Neural cell (in vitro differentiated cells): ENCODE measurements at regions not wholly inside any gene's neighbourhood (a gene's known extent, or its start where the extent isn't known, plus 50 kb on each side); places are given as distances from the start of the nearest gene placed in this dataset.

Experiments
- H2AFZ ChIP-seq: fragments of 200-600, 300-800 bp; sonication (generic), shearing (Covaris generic); 2 replicates; pipeline ENCODE4 v1.6.0; 2014; ENCODE audit warnings: low read depth, mild to moderate bottlenecking, antibody characterized with exemption, low read length, moderate library complexity
- H3F3A ChIP-seq: fragments of 200-600 bp; shearing (Covaris generic); 2 replicates; pipeline ENCODE4 v1.6.1; 2016; ENCODE audit warnings: mild to moderate bottlenecking, moderate library complexity, mixed read lengths, antibody characterized with exemption, low read length; ENCODE audit not compliant: insufficient read depth, poor library complexity, severe bottlenecking
- H3K27ac ChIP-seq: fragments of 200-600, 300-800 bp; sonication (generic), shearing (Covaris generic); 2 replicates; pipeline ENCODE4 v1.5.1; 2014; ENCODE audit warnings: mild to moderate bottlenecking, low read length, moderate library complexity
- H3K27me3 ChIP-seq: fragments of 300-800, 200-600 bp; sonication (generic), shearing (Covaris generic); 2 replicates; pipeline ENCODE4 v1.6.0; 2014; ENCODE audit warnings: mild to moderate bottlenecking, low read depth, low read length, moderate library complexity; ENCODE audit not compliant: insufficient read depth
- H3K36me3 ChIP-seq: fragments of 300-800, 200-600 bp; sonication (generic), shearing (Covaris generic); 2 replicates; pipeline ENCODE4 v1.5.1; 2014; ENCODE audit warnings: mild to moderate bottlenecking, antibody characterized with exemption, low read length, moderate library complexity; ENCODE audit not compliant: insufficient read depth
- H3K4me2 ChIP-seq: fragments of 300-800, 200-600 bp; sonication (generic), shearing (Covaris generic); 2 replicates; pipeline ENCODE4 v1.6.0; 2014; ENCODE audit warnings: mild to moderate bottlenecking, low read length
- H3K4me3 ChIP-seq: fragments of 300-800, 200-600 bp; sonication (generic), shearing (Covaris generic); 2 replicates; pipeline ENCODE4 v1.5.1; 2014; ENCODE audit warnings: mild to moderate bottlenecking, low read length, moderate library complexity
- H3K79me2 ChIP-seq: fragments of 200-600 bp; shearing (Covaris generic); replicated peaks from 2 replicates; pipeline ENCODE4 v1.6.0; 2014; ENCODE audit warnings: mild to moderate bottlenecking, low read length, moderate library complexity; ENCODE audit not compliant: insufficient read depth
- H3K9ac ChIP-seq: fragments of 300-800, 200-600 bp; sonication (generic), shearing (Covaris generic); 2 replicates; pipeline ENCODE4 v1.6.1; 2016; ENCODE audit warnings: mild to moderate bottlenecking, low read length, mixed read lengths
- H3K9me2 ChIP-seq: fragments of 200-600 bp; shearing (Covaris generic); 2 replicates; pipeline ENCODE4 v1.6.1; 2016; ENCODE audit warnings: mild to moderate bottlenecking, low read length, mixed read lengths; ENCODE audit not compliant: insufficient read depth
- H3K9me3 ChIP-seq: fragments of 200-600, 300-800 bp; sonication (generic), shearing (Covaris generic); 2 replicates; pipeline ENCODE4 v1.6.1; 2016; ENCODE audit warnings: mild to moderate bottlenecking, mixed run types, low read length, moderate library complexity, mixed read lengths
- H4K20me1 ChIP-seq: fragments of 200-600 bp; shearing (Covaris generic); 2 replicates; pipeline ENCODE4 v1.6.1; 2016; ENCODE audit warnings: mild to moderate bottlenecking, mixed run types; ENCODE audit not compliant: insufficient read depth
- EP300 ChIP-seq: fragments of 450-650 bp; conservative IDR thresholded peaks from 2 replicates; pipeline ENCODE4 v1.6.1; 2014; ENCODE audit warnings: antibody characterized with exemption, mild to moderate bottlenecking, moderate library complexity; ENCODE audit not compliant: poor library complexity, severe bottlenecking
- EZH2 ChIP-seq: fragments of 200-600, 300-800 bp; shearing (Covaris generic), sonication (generic); IDR thresholded peaks from 2 replicates; pipeline ENCODE4 v1.6.1; 2014; ENCODE audit warnings: antibody characterized with exemption, low read length, borderline replicate concordance, mild to moderate bottlenecking; ENCODE audit not compliant: insufficient read depth, poor library complexity, severe bottlenecking
- MXI1 ChIP-seq: fragments of 450-650 bp; conservative IDR thresholded peaks from 2 replicates; pipeline ENCODE4 v1.6.1; 2014; ENCODE audit warnings: antibody characterized with exemption, mild to moderate bottlenecking; ENCODE audit not compliant: poor library complexity, severe bottlenecking
- POLR2AphosphoS5 ChIP-seq: IDR thresholded peaks from 2 replicates; pipeline ENCODE4 v1.6.1; 2012
- RAD21 ChIP-seq: fragments of 450-650 bp; conservative IDR thresholded peaks from 2 replicates; pipeline ENCODE4 v1.6.1; 2014; ENCODE audit warnings: antibody characterized with exemption, mild to moderate bottlenecking, moderate library complexity
- SMC3 ChIP-seq: fragments of 450-650 bp; conservative IDR thresholded peaks from 2 replicates; pipeline ENCODE4 v1.6.1; 2014; ENCODE audit warnings: antibody characterized with exemption, mild to moderate bottlenecking, moderate library complexity; ENCODE audit not compliant: poor library complexity
- TAF1 ChIP-seq: IDR thresholded peaks from 2 replicates; pipeline ENCODE4 v1.6.1; 2012; ENCODE audit warnings: low read depth
- TF ChIP-seq, protein P1 (sequence below): IDR thresholded peaks from 2 replicates; pipeline ENCODE4 v1.6.1; 2012; ENCODE audit warnings: borderline replicate concordance
- TF ChIP-seq, protein P2 (sequence below): fragments of 450-650 bp; IDR thresholded peaks from 2 replicates; pipeline ENCODE4 v1.5.1; 2014; ENCODE audit warnings: antibody characterized with exemption, mild to moderate bottlenecking, moderate library complexity; ENCODE audit not compliant: poor library complexity, severe bottlenecking

DNA sequence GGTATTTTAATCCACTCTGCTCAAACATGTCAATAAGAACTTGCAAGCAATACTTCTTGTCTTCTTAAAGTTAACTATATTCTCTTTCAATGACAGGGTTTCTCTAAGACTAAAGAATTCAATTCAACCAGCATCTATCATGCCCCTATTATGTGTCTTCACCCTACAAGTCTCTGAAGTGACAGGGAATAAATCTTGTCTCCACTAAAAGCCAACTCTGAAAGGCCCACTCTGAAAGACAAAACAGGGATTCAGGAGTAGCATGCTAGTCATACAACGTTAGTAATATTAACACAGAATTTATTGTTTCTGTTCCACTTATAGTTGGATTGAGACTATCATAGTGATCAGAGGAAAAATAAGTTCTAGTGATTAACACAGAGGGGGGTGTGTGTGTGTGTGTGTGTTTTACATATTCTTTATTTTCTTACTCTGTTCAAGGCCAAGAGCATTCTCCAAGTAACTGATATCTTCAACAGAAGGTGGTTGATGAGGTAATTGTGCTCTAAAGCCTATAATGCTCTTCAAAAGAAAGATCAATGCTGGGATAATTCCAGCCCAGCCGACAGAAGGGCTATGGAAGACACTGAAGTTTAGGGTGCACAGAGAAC is 122.4 kb upstream of the DCLK2 start:
- Histone ChIP-seq H3K27ac (no peak overlapping the region), H3K4me2 (no peak overlapping the region), H2AFZ (no peak overlapping the region), H3K9ac (no peak overlapping the region), H3K9me3 (no peaks in the 10 kb centered on the region), H3K4me3 (no peak overlapping the region), H4K20me1 (no peaks in the 10 kb centered on the region), H3K79me2 (no peaks in the 10 kb centered on the region), H3K36me3 (no peaks in the 10 kb centered on the region), H3K9me2 (no peaks in the 10 kb centered on the region), H3F3A (no peaks in the 10 kb centered on the region), H3K27me3 (no peaks in the 10 kb centered on the region)
- TF ChIP-seq EP300 (no peak), RAD21 (no peak), POLR2AphosphoS5 (no peak), TAF1 (no peak), EZH2 (no peak), SMC3 (no peak), MXI1 (no peak)
- TF ChIP-seq, protein P1, sequence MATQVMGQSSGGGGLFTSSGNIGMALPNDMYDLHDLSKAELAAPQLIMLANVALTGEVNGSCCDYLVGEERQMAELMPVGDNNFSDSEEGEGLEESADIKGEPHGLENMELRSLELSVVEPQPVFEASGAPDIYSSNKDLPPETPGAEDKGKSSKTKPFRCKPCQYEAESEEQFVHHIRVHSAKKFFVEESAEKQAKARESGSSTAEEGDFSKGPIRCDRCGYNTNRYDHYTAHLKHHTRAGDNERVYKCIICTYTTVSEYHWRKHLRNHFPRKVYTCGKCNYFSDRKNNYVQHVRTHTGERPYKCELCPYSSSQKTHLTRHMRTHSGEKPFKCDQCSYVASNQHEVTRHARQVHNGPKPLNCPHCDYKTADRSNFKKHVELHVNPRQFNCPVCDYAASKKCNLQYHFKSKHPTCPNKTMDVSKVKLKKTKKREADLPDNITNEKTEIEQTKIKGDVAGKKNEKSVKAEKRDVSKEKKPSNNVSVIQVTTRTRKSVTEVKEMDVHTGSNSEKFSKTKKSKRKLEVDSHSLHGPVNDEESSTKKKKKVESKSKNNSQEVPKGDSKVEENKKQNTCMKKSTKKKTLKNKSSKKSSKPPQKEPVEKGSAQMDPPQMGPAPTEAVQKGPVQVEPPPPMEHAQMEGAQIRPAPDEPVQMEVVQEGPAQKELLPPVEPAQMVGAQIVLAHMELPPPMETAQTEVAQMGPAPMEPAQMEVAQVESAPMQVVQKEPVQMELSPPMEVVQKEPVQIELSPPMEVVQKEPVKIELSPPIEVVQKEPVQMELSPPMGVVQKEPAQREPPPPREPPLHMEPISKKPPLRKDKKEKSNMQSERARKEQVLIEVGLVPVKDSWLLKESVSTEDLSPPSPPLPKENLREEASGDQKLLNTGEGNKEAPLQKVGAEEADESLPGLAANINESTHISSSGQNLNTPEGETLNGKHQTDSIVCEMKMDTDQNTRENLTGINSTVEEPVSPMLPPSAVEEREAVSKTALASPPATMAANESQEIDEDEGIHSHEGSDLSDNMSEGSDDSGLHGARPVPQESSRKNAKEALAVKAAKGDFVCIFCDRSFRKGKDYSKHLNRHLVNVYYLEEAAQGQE, result no peak
- TF ChIP-seq, protein P2, sequence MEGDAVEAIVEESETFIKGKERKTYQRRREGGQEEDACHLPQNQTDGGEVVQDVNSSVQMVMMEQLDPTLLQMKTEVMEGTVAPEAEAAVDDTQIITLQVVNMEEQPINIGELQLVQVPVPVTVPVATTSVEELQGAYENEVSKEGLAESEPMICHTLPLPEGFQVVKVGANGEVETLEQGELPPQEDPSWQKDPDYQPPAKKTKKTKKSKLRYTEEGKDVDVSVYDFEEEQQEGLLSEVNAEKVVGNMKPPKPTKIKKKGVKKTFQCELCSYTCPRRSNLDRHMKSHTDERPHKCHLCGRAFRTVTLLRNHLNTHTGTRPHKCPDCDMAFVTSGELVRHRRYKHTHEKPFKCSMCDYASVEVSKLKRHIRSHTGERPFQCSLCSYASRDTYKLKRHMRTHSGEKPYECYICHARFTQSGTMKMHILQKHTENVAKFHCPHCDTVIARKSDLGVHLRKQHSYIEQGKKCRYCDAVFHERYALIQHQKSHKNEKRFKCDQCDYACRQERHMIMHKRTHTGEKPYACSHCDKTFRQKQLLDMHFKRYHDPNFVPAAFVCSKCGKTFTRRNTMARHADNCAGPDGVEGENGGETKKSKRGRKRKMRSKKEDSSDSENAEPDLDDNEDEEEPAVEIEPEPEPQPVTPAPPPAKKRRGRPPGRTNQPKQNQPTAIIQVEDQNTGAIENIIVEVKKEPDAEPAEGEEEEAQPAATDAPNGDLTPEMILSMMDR, result no peak

DNA sequence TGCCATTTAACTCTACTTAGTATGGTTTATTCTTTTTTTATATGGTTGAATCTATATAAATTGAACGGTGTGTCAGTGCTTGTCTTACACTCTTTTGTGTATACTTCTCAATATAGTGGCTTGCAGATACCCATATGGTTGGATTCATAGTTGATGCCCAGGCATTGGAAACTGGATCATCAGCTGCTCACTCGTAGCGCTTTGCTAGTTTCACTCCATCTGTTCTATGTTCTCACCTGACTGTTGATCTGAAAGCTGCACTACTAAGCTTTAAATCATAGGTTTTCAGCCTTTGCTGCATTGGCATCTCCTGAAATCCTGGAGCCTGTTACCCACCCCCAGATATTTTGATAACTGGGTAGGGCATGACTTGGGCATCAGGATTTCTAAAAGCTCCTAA is 121.6 kb upstream of the DCLK2 start:
- H3K79me2 ChIP-seq, result no peaks in the 10 kb centered on the region
- H3K9me2 ChIP-seq, result no peaks in the 10 kb centered on the region
- no peaks in the 10 kb centered on the region for H3K36me3 ChIP-seq
- H4K20me1 ChIP-seq, result no peaks in the 10 kb centered on the region
- H3K27ac ChIP-seq, result no peak overlapping the region
- H3K9ac ChIP-seq, result no peak overlapping the region
- H3K4me3 ChIP-seq, result no peak overlapping the region
- H2AFZ ChIP-seq, result no peak overlapping the region
- no peak overlapping the region for H3K4me2 ChIP-seq
- TF ChIP-seq SMC3 (no peak), POLR2AphosphoS5 (no peak), TAF1 (no peak), EZH2 (no peak), RAD21 (no peak), EP300 (no peak)
- TF ChIP-seq, protein P1, result no peak
- H3K9me3 ChIP-seq, result no peaks in the 10 kb centered on the region
- H3F3A ChIP-seq, result no peaks in the 10 kb centered on the region
- H3K27me3 ChIP-seq, result no peaks in the 10 kb centered on the region
